ENCODE measurements at regions not wholly inside any gene's neighbourhood (a gene's known extent, or its start where the extent isn't known, plus 50 kb on each side); places are given as distances from the start of the nearest gene placed in this dataset.

GRCh38 chr7:17123020-17123419 lies 175.4 kb upstream of the AHR start:
- Histone ChIP-seq H3K4me3 (ENCODE audit: low read length) (no peak overlapping the region), H3K4me2 (ENCODE audit: low read length) (no peak overlapping the region), H3K27ac (ENCODE audit: low read length) (no peak overlapping the region), H3K27me3 (ENCODE audit: insufficient read depth, low read depth, low read length) (no peaks in the 10 kb centered on the region), H3F3A (ENCODE audit: insufficient read depth, low read length, poor library complexity, severe bottlenecking) (no peaks in the 10 kb centered on the region), H3K36me3 (ENCODE audit: insufficient read depth, low read length) (no peaks in the 10 kb centered on the region), H3K9me3 (ENCODE audit: low read length) (no peaks in the 10 kb centered on the region), H3K79me2 (replicated peaks; ENCODE audit: insufficient read depth, low read length) (no peaks in the 10 kb centered on the region), H3K9me2 (ENCODE audit: insufficient read depth, low read length) (no peaks in the 10 kb centered on the region), H2AFZ (ENCODE audit: low read depth, low read length) (no peak overlapping the region), H4K20me1 (ENCODE audit: insufficient read depth) (no peaks in the 10 kb centered on the region), H3K9ac (ENCODE audit: low read length) (no peak overlapping the region)
- TF ChIP-seq RAD21 (conservative IDR thresholded peaks at IDR 0.05) (no peak), EZH2 (IDR thresholded peaks at IDR 0.05; ENCODE audit: borderline replicate concordance, insufficient read depth, low read length, poor library complexity, severe bottlenecking) (no peak), SMC3 (conservative IDR thresholded peaks at IDR 0.05; ENCODE audit: poor library complexity) (no peak), EP300 (conservative IDR thresholded peaks at IDR 0.05; ENCODE audit: poor library complexity, severe bottlenecking) (no peak), POLR2AphosphoS5 (IDR thresholded peaks at IDR 0.05) (no peak), MXI1 (conservative IDR thresholded peaks at IDR 0.05; ENCODE audit: poor library complexity, severe bottlenecking) (no peak), TAF1 (IDR thresholded peaks at IDR 0.05; ENCODE audit: low read depth) (no peak)
- TF ChIP-seq, protein P1, sequence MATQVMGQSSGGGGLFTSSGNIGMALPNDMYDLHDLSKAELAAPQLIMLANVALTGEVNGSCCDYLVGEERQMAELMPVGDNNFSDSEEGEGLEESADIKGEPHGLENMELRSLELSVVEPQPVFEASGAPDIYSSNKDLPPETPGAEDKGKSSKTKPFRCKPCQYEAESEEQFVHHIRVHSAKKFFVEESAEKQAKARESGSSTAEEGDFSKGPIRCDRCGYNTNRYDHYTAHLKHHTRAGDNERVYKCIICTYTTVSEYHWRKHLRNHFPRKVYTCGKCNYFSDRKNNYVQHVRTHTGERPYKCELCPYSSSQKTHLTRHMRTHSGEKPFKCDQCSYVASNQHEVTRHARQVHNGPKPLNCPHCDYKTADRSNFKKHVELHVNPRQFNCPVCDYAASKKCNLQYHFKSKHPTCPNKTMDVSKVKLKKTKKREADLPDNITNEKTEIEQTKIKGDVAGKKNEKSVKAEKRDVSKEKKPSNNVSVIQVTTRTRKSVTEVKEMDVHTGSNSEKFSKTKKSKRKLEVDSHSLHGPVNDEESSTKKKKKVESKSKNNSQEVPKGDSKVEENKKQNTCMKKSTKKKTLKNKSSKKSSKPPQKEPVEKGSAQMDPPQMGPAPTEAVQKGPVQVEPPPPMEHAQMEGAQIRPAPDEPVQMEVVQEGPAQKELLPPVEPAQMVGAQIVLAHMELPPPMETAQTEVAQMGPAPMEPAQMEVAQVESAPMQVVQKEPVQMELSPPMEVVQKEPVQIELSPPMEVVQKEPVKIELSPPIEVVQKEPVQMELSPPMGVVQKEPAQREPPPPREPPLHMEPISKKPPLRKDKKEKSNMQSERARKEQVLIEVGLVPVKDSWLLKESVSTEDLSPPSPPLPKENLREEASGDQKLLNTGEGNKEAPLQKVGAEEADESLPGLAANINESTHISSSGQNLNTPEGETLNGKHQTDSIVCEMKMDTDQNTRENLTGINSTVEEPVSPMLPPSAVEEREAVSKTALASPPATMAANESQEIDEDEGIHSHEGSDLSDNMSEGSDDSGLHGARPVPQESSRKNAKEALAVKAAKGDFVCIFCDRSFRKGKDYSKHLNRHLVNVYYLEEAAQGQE (IDR thresholded peaks at IDR 0.05; ENCODE audit: borderline replicate concordance): no peak
- TF ChIP-seq, protein P2, sequence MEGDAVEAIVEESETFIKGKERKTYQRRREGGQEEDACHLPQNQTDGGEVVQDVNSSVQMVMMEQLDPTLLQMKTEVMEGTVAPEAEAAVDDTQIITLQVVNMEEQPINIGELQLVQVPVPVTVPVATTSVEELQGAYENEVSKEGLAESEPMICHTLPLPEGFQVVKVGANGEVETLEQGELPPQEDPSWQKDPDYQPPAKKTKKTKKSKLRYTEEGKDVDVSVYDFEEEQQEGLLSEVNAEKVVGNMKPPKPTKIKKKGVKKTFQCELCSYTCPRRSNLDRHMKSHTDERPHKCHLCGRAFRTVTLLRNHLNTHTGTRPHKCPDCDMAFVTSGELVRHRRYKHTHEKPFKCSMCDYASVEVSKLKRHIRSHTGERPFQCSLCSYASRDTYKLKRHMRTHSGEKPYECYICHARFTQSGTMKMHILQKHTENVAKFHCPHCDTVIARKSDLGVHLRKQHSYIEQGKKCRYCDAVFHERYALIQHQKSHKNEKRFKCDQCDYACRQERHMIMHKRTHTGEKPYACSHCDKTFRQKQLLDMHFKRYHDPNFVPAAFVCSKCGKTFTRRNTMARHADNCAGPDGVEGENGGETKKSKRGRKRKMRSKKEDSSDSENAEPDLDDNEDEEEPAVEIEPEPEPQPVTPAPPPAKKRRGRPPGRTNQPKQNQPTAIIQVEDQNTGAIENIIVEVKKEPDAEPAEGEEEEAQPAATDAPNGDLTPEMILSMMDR (IDR thresholded peaks at IDR 0.05; ENCODE audit: poor library complexity, severe bottlenecking): no peak

- Histone ChIP-seq H2AFZ (ENCODE audit: low read depth, low read length) (no peak overlapping the region), H3F3A (ENCODE audit: insufficient read depth, low read length, poor library complexity, severe bottlenecking) (no peaks in the 10 kb centered on the region), H3K79me2 (replicated peaks; ENCODE audit: insufficient read depth, low read length) (no peaks in the 10 kb centered on the region), H4K20me1 (ENCODE audit: insufficient read depth) (no peaks in the 10 kb centered on the region), H3K9ac (ENCODE audit: low read length) (no peak overlapping the region), H3K27me3 (ENCODE audit: insufficient read depth, low read depth, low read length) (no peaks in the 10 kb centered on the region), H3K9me2 (ENCODE audit: insufficient read depth, low read length) (no peaks in the 10 kb centered on the region), H3K9me3 (ENCODE audit: low read length) (no peaks in the 10 kb centered on the region), H3K27ac (ENCODE audit: low read length) (no peak overlapping the region), H3K4me3 (ENCODE audit: low read length) (no peak overlapping the region), H3K36me3 (ENCODE audit: insufficient read depth, low read length) (no peaks in the 10 kb centered on the region), H3K4me2 (ENCODE audit: low read length) (no peak overlapping the region)
- TF ChIP-seq EP300 (conservative IDR thresholded peaks at IDR 0.05; ENCODE audit: poor library complexity, severe bottlenecking) (no peak), RAD21 (conservative IDR thresholded peaks at IDR 0.05) (no peak), TAF1 (IDR thresholded peaks at IDR 0.05; ENCODE audit: low read depth) (no peak), POLR2AphosphoS5 (IDR thresholded peaks at IDR 0.05) (no peak), SMC3 (conservative IDR thresholded peaks at IDR 0.05; ENCODE audit: poor library complexity) (no peak), MXI1 (conservative IDR thresholded peaks at IDR 0.05; ENCODE audit: poor library complexity, severe bottlenecking) (no peak), EZH2 (IDR thresholded peaks at IDR 0.05; ENCODE audit: borderline replicate concordance, insufficient read depth, low read length, poor library complexity, severe bottlenecking) (no peak)
- TF ChIP-seq, protein P2 (IDR thresholded peaks at IDR 0.05; ENCODE audit: poor library complexity, severe bottlenecking): no peak
- TF ChIP-seq, protein P1 (IDR thresholded peaks at IDR 0.05; ENCODE audit: borderline replicate concordance): no peak
Measured at GRCh38 chr7:17126413-17127268, 171.8 kb upstream of the AHR start.

Data from neural cell (in vitro differentiated cells).